ENCODE measurements at regions not wholly inside any gene's neighbourhood (a gene's known extent, or its start where the extent isn't known, plus 50 kb on each side); places are given as distances from the start of the nearest gene placed in this dataset.
A peak's percentile ranks its signal among the peaks of the same experiment; 100 is the strongest.

DNA sequence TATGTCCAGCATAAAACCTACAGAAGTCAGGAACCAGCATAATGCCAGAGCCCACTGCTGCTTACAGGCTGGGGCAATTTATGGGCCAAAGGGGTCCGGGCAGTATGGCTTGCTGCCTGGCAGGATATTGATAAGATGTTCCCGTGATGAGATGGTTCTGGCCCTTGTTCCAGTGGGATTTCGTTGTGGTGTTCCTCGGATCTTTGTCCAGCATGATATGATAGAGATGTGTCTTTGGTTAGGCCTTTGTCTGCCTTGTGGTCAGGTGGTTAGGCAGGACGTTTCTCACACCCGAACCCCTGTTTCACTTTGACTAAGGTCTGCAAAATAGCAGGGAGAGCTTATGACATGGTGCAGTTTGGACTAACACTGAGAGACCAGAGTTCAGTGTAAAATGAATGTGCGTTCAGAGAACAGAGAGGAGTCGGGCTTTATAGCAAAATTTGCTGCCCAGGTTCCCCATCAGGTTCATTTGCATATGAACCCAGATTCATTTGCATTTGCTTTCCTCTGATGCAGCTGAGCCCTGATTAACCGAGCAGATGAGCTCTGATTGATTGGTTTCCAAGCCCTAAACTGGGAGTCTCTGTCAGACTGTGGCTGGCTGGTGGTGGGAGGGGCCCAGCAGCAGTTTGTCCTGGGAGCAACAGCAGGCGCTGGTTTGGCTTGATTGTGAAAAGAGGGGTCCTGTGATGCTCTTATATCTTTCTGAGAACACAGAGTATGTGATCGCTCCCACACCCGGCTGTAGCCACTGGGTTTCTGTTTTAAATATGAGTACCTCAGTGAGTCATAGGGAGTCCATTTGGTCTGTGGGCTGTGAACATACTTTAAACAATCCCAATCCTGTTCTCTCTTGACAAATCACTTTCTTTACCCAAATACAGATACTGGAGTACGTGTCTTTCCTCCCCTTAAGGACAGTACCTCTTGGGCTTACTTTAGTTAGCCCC lies 156.3 kb upstream of the PZP start:
- peak overlapping the region; percentile 66 for H3K9ac ChIP-seq (ENCODE audit: control insufficient read depth, insufficient read depth, low read length)
- intact Hi-C loops (cut with micrococcal nuclease; ENCODE audit: unreplicated experiment): loop anchor here (1.0 to 10.0 kb wide), 4 partner anchors 33 to 737 kb away; no protein-coding TSS in a partner anchor
- POLR2A ChIA-PET: interaction anchor here (0.6 kb wide), 1 partner anchor 8 kb away, joined by 4 read pairs; no protein-coding TSS in a partner anchor
- TF ChIP-seq SIX5 (IDR thresholded peaks at IDR 0.05; ENCODE audit: low read depth, low read length, severe bottlenecking) (no peak), ZNF384 (IDR thresholded peaks at IDR 0.05; ENCODE audit: borderline replicate concordance, low read depth, low read length) (no peak; the same call in 1 of the 2 replicates), CHD4 (IDR thresholded peaks at IDR 0.05) (no peak), YBX1 (IDR thresholded peaks at IDR 0.05) (no peak), KAT2A (conservative IDR thresholded peaks at IDR 0.05; ENCODE audit: control insufficient read depth, low read depth, low read length) (no peak), DPF2 (IDR thresholded peaks at IDR 0.05) (peak; percentile 85), ZSCAN29 (IDR thresholded peaks at IDR 0.05) (no peak), CEBPB (IDR thresholded peaks at IDR 0.05; ENCODE audit: borderline replicate concordance in 1 of 2, low read depth in 2 of 2, low read length in 2 of 2) (no peak), EZH2 (IDR thresholded peaks at IDR 0.05; ENCODE audit: borderline replicate concordance, control insufficient read depth, low read depth, low read length) (0 out of 2 replicates have a peak, but pooled peaks have one; percentile 43), USF2 (IDR thresholded peaks at IDR 0.05; ENCODE audit: borderline replicate concordance, low read depth, low read length) (no peak), RFX5 (IDR thresholded peaks at IDR 0.05; ENCODE audit: low read depth, low read length) (no peak), SMC3 (IDR thresholded peaks at IDR 0.05; ENCODE audit: borderline replicate concordance, low read length) (no peak)
- TF ChIP-seq, protein P1, sequence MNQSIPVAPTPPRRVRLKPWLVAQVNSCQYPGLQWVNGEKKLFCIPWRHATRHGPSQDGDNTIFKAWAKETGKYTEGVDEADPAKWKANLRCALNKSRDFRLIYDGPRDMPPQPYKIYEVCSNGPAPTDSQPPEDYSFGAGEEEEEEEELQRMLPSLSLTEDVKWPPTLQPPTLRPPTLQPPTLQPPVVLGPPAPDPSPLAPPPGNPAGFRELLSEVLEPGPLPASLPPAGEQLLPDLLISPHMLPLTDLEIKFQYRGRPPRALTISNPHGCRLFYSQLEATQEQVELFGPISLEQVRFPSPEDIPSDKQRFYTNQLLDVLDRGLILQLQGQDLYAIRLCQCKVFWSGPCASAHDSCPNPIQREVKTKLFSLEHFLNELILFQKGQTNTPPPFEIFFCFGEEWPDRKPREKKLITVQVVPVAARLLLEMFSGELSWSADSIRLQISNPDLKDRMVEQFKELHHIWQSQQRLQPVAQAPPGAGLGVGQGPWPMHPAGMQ (IDR thresholded peaks at IDR 0.05; ENCODE audit: borderline replicate concordance): no peak
- TF ChIP-seq, protein P2, sequence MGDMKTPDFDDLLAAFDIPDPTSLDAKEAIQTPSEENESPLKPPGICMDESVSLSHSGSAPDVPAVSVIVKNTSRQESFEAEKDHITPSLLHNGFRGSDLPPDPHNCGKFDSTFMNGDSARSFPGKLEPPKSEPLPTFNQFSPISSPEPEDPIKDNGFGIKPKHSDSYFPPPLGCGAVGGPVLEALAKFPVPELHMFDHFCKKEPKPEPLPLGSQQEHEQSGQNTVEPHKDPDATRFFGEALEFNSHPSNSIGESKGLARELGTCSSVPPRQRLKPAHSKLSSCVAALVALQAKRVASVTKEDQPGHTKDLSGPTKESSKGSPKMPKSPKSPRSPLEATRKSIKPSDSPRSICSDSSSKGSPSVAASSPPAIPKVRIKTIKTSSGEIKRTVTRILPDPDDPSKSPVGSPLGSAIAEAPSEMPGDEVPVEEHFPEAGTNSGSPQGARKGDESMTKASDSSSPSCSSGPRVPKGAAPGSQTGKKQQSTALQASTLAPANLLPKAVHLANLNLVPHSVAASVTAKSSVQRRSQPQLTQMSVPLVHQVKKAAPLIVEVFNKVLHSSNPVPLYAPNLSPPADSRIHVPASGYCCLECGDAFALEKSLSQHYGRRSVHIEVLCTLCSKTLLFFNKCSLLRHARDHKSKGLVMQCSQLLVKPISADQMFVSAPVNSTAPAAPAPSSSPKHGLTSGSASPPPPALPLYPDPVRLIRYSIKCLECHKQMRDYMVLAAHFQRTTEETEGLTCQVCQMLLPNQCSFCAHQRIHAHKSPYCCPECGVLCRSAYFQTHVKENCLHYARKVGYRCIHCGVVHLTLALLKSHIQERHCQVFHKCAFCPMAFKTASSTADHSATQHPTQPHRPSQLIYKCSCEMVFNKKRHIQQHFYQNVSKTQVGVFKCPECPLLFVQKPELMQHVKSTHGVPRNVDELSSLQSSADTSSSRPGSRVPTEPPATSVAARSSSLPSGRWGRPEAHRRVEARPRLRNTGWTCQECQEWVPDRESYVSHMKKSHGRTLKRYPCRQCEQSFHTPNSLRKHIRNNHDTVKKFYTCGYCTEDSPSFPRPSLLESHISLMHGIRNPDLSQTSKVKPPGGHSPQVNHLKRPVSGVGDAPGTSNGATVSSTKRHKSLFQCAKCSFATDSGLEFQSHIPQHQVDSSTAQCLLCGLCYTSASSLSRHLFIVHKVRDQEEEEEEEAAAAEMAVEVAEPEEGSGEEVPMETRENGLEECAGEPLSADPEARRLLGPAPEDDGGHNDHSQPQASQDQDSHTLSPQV (IDR thresholded peaks at IDR 0.05): no peak
- TF ChIP-seq, protein P3, sequence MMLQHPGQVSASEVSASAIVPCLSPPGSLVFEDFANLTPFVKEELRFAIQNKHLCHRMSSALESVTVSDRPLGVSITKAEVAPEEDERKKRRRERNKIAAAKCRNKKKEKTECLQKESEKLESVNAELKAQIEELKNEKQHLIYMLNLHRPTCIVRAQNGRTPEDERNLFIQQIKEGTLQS (IDR thresholded peaks at IDR 0.05; ENCODE audit: borderline replicate concordance, extremely low read depth, low read depth, low read length): no peak

More for the DNA sequence above, 156.3 kb upstream of the PZP start:
- DNase-seq (ENCODE audit: low read depth, low spot score) (peak; percentile 98), FAIRE-seq (peak; percentile 75), ATAC-seq (peak; percentile 89)
- Histone ChIP-seq H3K27ac (ENCODE audit: control insufficient read depth, insufficient read depth) (peak overlapping the region; percentile 88), H3K4me1 (ENCODE audit: control insufficient read depth, insufficient read depth, low read length) (peaks cover 42% of the 10 kb centered on the region), H3K27me3 (replicated peaks in 1 of 2; ENCODE audit: control insufficient read depth in 2 of 2, insufficient read depth in 2 of 2, low read length in 1 of 2) (no peaks in the 10 kb centered on the region), H3K36me3 (ENCODE audit: control insufficient read depth in 2 of 2, insufficient read depth in 2 of 2, low read length in 1 of 2) (no peaks in the 10 kb centered on the region), H3K79me2 (ENCODE audit: control insufficient read depth, insufficient read depth, low read length) (no peaks in the 10 kb centered on the region), H4K20me1 (ENCODE audit: control insufficient read depth, insufficient read depth) (no peaks in the 10 kb centered on the region), H3K4me3 (peak overlapping the region; percentile 29; the same call in 1 of the 2 replicates), H3K4me2 (ENCODE audit: control insufficient read depth, insufficient read depth) (peak overlapping the region; percentile 80), H3K9me3 (replicated peaks; ENCODE audit: control insufficient read depth, insufficient read depth, low read length) (no peaks in the 10 kb centered on the region; the same call in 2 of the 3 replicates), H2AFZ (ENCODE audit: control insufficient read depth, low read depth, low read length) (peak overlapping the region; percentile 6)
- ChIA-PET RAD21 (ENCODE audit: unreplicated experiment) (interaction anchor here (0.6 to 7.8 kb wide), 4 partner anchors 19 to 1394 kb away, joined by 3 to 46 read pairs (median 6); partner anchors contain the start of gene CLEC2D), SMC1A (ENCODE audit: uncharacterized antibody, unreplicated experiment) (interaction anchor here (1.0 to 4.1 kb wide), 4 partner anchors 22 to 344 kb away, joined by 3 to 27 read pairs (median 6); no protein-coding TSS in a partner anchor), CTCF (interaction anchor here (1.7 to 12.3 kb wide), 2 partner anchors 19 to 33 kb away, joined by 6 to 80 read pairs; no protein-coding TSS in a partner anchor)
- BruUV-seq (replicated peaks): TSS peak; percentile 97
- under 1% methylated on average over 13 of the region's 13 CpGs for WGBS (ENCODE audit: insufficient coverage, insufficient replicate concordance, low lambda C conversion rate, missing lambda C conversion rate)
- in situ Hi-C loops (cut with MboI): loop anchor here (10.0 kb wide), 1 partner anchor 720 kb away; no protein-coding TSS in a partner anchor
